Transverse colon (tissue), 4 donors: ENCODE measurements at regions not wholly inside any gene's neighbourhood (a gene's known extent, or its start where the extent isn't known, plus 50 kb on each side); places are given as distances from the start of the nearest gene placed in this dataset.

Experiments
- DNase-seq: peaks from one replicate; pipeline ENCODE4 v3.0.0-alpha.2; 2019
- H3K27ac ChIP-seq, 4 donors: fragments of 200-600 bp; sonication (generic); 2 replicates each; pipeline ENCODE4 v1.5.1; 2016 to 2018; ENCODE audit warnings: inconsistent platforms in 4 of 4
- H3K27me3 ChIP-seq: fragments of 200-600 bp; sonication (generic); 2 replicates; pipeline ENCODE4 v1.5.1; 2017; ENCODE audit warnings: inconsistent platforms
- H3K36me3 ChIP-seq, 4 donors: fragments of 200-600 bp; sonication (generic); 2 replicates each; pipeline ENCODE4 v1.5.1; 2017 to 2019; ENCODE audit warnings: inconsistent platforms in 4 of 4
- H3K4me1 ChIP-seq, 4 donors: fragments of 200-600 bp; sonication (generic); 2 replicates each; pipeline ENCODE4 v1.5.1; 2017 to 2020; ENCODE audit warnings: inconsistent platforms in 4 of 4
- H3K4me3 ChIP-seq, 4 donors: fragments of 200-600 bp; sonication (generic); 1 replicate in 1 of 4; 2 replicates in 3 of 4; pipeline versions ENCODE4 v1.5.1 to v1.6.1; 2017 to 2019; ENCODE audit warnings: inconsistent platforms in 4 of 4
- H3K9me3 ChIP-seq, 2 donors: fragments of 200-600 bp; sonication (generic); 2 replicates each; pipeline ENCODE4 v1.5.1; 2017 to 2019; ENCODE audit warnings: inconsistent platforms in 2 of 2
- EP300 ChIP-seq: sonication (generic); formaldehyde crosslinking; IDR thresholded peaks from one replicate; pipeline ENCODE4 v1.6.1; 2017; ENCODE audit warnings: antibody characterized with exemption, low read depth
- POLR2A ChIP-seq: fragments of 450-650 bp; IDR thresholded peaks from one replicate; pipeline ENCODE4 v1.6.1; 2016; ENCODE audit warnings: antibody characterized with exemption, mild to moderate bottlenecking, moderate library complexity
- POLR2AphosphoS5 ChIP-seq, 3 donors: sonication (generic); formaldehyde crosslinking; IDR thresholded peaks; one replicate each; pipeline ENCODE4 v1.6.1; 2016; ENCODE audit warnings: antibody characterized with exemption in 3 of 3
- WGBS, 2 donors: methylation state at CpG; one replicate each; pipeline ENCODE4 v1.1.5; 2018; ENCODE audit warnings: low coverage in 1 of 2; 5-methylcytosine and 5-hydroxymethylcytosine counted together
- in situ Hi-C, 4 donors: fragments of 200-750 bp; cut with MboI; loops; one replicate each; pipeline versions ENCODE4 v1.15.0 to v1.15.1; 2017; ENCODE audit warnings: low sequenced_read_pairs in 3 of 4, low pct_ligation_motif_present in 1 of 4, low pct_unique_long_range_greater_than_20kb in 1 of 4
- intact Hi-C: fragments of 100-400 bp; cut with DNase I; formaldehyde crosslinking; loops from one replicate; pipeline ENCODE4 v1.15.1; 2023; ENCODE audit warnings: low total_unique reads
- TF ChIP-seq, protein P1 (sequence below), 5 experiments: fragments of 200-600 bp in 3 of 5; fragments of 450-650 bp in 2 of 5; sonication (generic) in 3 of 5; IDR thresholded peaks; 1 replicate in 2 of 5; 2 replicates in 3 of 5; pipeline ENCODE4 v1.5.1; 2016 to 2017; ENCODE audit warnings: antibody characterized with exemption in 5 of 5, inconsistent platforms in 3 of 5, mild to moderate bottlenecking in 2 of 5, moderate library complexity in 1 of 5

GRCh38 chr4:127211650-127212560 is 420.9 kb upstream of the INTU start:
- H3K27ac ChIP-seq: peak overlapping the region in 2 of 4 donors; percentile 16 to 18
- intact Hi-C loops: no loop called here

DNA sequence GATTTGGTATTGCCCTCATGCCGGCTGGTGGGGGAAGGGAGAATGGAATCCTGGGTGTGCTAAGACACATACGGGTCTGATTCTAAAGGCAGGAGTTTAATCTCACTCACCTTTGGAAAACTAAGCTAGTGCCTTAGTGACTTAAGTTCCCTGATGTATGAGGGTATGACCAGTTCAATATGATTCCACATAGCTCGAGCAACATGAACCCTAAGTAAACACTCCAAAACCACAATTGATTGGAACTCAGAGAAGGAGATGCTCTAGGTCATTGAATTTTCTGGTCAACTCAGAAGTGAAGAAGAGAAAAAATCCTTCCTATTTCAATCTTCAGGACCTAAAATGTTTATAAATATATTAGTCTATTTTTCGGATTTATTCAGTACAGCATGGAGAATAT is 420.1 kb upstream of the INTU start:
- H3K27ac ChIP-seq: no peak overlapping the region
- H3K36me3 ChIP-seq: no peaks in the 10 kb centered on the region
- no peak overlapping the region for H3K4me3 ChIP-seq
- no peaks in the 10 kb centered on the region for H3K9me3 ChIP-seq
- DNase-seq: no peak
- 75 to 92% methylated on average over 4 of the region's 4 CpGs for WGBS, 2 donors
- TF ChIP-seq POLR2A (no peak), EP300 (no peak), POLR2AphosphoS5 (IDR thresholded peaks at IDR 0.05) (no peak)
- TF ChIP-seq, protein P1, sequence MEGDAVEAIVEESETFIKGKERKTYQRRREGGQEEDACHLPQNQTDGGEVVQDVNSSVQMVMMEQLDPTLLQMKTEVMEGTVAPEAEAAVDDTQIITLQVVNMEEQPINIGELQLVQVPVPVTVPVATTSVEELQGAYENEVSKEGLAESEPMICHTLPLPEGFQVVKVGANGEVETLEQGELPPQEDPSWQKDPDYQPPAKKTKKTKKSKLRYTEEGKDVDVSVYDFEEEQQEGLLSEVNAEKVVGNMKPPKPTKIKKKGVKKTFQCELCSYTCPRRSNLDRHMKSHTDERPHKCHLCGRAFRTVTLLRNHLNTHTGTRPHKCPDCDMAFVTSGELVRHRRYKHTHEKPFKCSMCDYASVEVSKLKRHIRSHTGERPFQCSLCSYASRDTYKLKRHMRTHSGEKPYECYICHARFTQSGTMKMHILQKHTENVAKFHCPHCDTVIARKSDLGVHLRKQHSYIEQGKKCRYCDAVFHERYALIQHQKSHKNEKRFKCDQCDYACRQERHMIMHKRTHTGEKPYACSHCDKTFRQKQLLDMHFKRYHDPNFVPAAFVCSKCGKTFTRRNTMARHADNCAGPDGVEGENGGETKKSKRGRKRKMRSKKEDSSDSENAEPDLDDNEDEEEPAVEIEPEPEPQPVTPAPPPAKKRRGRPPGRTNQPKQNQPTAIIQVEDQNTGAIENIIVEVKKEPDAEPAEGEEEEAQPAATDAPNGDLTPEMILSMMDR (IDR thresholded peaks at IDR 0.05): no peak
- H3K4me1 ChIP-seq: peaks cover 0 to 14% (median 3%) of the 10 kb centered on the region in 4 donors
- intact Hi-C loops: no loop called here
- in situ Hi-C loops: no loop called here
- no peaks in the 10 kb centered on the region for H3K27me3 ChIP-seq

More at GRCh38 chr4:127211650-127212560, 420.9 kb upstream of the INTU start:
- Histone ChIP-seq H3K27me3 (no peaks in the 10 kb centered on the region), H3K36me3 (no peaks in the 10 kb centered on the region), H3K9me3 (no peaks in the 10 kb centered on the region), H3K4me3 (no peak overlapping the region), H3K4me1 (peaks cover 0 to 14% (median 3%) of the 10 kb centered on the region in 4 donors)
- TF ChIP-seq, protein P1 (IDR thresholded peaks at IDR 0.05): no peak
- TF ChIP-seq EP300: no peak
- no peak for TF ChIP-seq POLR2AphosphoS5 (IDR thresholded peaks at IDR 0.05)
- no peak for TF ChIP-seq POLR2A
- in situ Hi-C loops: no loop called here
- 41 to 43% methylated on average over 4 of the region's 4 CpGs for WGBS, 2 donors
- no peak for DNase-seq

- H3K9me3 ChIP-seq: no peaks in the 10 kb centered on the region
- intact Hi-C loops: no loop called here
- no peak for TF ChIP-seq POLR2A
- TF ChIP-seq, protein P1 (IDR thresholded peaks at IDR 0.05): no peak
- TF ChIP-seq POLR2AphosphoS5 (IDR thresholded peaks at IDR 0.05): no peak
- H3K36me3 ChIP-seq: no peaks in the 10 kb centered on the region
- in situ Hi-C loops: no loop called here
- peaks cover 0 to 14% (median 3%) of the 10 kb centered on the region in 4 donors for H3K4me1 ChIP-seq
- no peak overlapping the region for H3K4me3 ChIP-seq
- no peaks in the 10 kb centered on the region for H3K27me3 ChIP-seq
- no peak overlapping the region for H3K27ac ChIP-seq
- WGBS, 2 donors: 53% methylated on average over 2 of the region's 2 CpGs; no CpG with 5 or more reads in 1 of the 2 donors
- no peak for DNase-seq
These were observed 418.7 kb upstream of the INTU start for GRCh38 chr4:127214016-127214415.

DNA sequence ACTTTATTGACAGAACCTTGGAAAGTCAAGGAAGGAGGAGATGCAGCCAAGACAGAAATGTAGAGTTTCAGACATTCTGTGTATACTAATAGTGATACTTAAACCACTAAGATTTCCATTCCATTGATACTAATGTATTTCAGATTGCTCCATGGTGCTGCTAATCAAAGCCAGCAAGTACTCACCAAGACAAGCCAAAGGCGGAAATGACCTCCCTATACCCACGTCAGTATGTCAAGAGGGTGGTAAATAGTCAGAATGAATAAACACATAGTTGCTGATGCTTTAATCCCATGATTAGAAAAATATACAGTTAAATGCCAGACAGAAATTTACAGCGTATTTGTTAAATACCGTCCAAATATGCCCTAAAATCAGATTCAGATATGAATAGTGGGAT is 417.8 kb upstream of the INTU start:
- in situ Hi-C loops (no loop called here), intact Hi-C loops (no loop called here)
- Histone ChIP-seq H3K4me3 (no peak overlapping the region), H3K27ac (no peak overlapping the region), H3K36me3 (no peaks in the 10 kb centered on the region), H3K9me3 (no peaks in the 10 kb centered on the region), H3K4me1 (peaks cover 0 to 14% (median 3%) of the 10 kb centered on the region in 4 donors), H3K27me3 (no peaks in the 10 kb centered on the region)
- WGBS, 2 donors: 57 to 70% methylated on average over 3 to 4 of the region's 4 CpGs
- DNase-seq: no peak
- TF ChIP-seq, protein P1 (IDR thresholded peaks at IDR 0.05): no peak
- TF ChIP-seq POLR2AphosphoS5 (IDR thresholded peaks at IDR 0.05): no peak
- no peak for TF ChIP-seq POLR2A
- TF ChIP-seq EP300: no peak
